ENCODE measurements at regions not wholly inside any gene's neighbourhood (a gene's known extent, or its start where the extent isn't known, plus 50 kb on each side); places are given as distances from the start of the nearest gene placed in this dataset.

DNA sequence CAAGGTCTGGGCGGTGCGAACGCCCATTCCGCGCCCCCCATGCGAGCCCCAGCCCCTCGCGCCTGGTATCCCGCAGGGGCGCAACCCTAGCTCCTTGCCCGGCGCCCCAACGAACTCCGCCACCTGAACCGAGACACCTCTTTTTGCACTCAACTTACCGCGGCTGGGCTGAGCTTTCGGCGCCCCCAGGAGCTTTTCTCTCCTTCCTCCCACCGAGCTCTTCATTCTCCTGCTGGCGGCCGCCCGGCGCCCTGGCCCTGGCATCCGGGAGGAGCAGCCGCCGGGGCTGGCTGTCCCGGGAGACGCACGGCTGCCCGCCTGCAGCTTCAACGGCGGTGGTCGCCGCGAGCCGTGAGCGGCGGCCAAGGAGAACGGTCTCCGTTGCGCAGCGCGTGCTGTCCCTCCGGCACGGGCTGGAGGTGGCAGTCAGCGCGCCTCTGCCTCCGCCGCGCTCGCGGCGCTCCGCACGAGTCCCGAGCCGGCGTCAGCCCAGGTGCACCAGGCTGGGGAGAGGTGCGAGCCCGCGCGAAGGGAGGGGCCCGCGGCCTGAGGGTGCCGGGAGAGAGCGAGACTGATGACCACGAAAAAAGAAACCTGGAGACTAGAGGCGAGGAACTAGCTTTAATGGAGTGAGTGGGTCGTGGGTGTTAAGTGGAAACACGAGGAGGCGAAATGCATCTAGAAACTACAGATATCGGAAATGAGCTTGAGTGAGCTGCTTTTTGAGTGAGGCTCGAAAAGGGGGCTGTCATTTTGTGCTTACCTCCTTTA, 621.5 kb upstream of the ZNF385D start:
- TF ChIP-seq, protein P1, sequence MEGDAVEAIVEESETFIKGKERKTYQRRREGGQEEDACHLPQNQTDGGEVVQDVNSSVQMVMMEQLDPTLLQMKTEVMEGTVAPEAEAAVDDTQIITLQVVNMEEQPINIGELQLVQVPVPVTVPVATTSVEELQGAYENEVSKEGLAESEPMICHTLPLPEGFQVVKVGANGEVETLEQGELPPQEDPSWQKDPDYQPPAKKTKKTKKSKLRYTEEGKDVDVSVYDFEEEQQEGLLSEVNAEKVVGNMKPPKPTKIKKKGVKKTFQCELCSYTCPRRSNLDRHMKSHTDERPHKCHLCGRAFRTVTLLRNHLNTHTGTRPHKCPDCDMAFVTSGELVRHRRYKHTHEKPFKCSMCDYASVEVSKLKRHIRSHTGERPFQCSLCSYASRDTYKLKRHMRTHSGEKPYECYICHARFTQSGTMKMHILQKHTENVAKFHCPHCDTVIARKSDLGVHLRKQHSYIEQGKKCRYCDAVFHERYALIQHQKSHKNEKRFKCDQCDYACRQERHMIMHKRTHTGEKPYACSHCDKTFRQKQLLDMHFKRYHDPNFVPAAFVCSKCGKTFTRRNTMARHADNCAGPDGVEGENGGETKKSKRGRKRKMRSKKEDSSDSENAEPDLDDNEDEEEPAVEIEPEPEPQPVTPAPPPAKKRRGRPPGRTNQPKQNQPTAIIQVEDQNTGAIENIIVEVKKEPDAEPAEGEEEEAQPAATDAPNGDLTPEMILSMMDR (IDR thresholded peaks at IDR 0.05): no peak
- TF ChIP-seq RAD21 (IDR thresholded peaks at IDR 0.05; ENCODE audit: low read length): no peak
- TF ChIP-seq POLR2AphosphoS5 (IDR thresholded peaks at IDR 0.05; ENCODE audit: low read depth, low read length): no peak
- TF ChIP-seq EZH2phosphoT487 (IDR thresholded peaks at IDR 0.05; ENCODE audit: borderline replicate concordance, low read depth): no peak
- no peak for TF ChIP-seq MEF2A (IDR thresholded peaks at IDR 0.05; ENCODE audit: borderline replicate concordance, low read depth)
- TF ChIP-seq FOXM1 (IDR thresholded peaks at IDR 0.05; ENCODE audit: low read depth): no peak
- TF ChIP-seq, protein P2, sequence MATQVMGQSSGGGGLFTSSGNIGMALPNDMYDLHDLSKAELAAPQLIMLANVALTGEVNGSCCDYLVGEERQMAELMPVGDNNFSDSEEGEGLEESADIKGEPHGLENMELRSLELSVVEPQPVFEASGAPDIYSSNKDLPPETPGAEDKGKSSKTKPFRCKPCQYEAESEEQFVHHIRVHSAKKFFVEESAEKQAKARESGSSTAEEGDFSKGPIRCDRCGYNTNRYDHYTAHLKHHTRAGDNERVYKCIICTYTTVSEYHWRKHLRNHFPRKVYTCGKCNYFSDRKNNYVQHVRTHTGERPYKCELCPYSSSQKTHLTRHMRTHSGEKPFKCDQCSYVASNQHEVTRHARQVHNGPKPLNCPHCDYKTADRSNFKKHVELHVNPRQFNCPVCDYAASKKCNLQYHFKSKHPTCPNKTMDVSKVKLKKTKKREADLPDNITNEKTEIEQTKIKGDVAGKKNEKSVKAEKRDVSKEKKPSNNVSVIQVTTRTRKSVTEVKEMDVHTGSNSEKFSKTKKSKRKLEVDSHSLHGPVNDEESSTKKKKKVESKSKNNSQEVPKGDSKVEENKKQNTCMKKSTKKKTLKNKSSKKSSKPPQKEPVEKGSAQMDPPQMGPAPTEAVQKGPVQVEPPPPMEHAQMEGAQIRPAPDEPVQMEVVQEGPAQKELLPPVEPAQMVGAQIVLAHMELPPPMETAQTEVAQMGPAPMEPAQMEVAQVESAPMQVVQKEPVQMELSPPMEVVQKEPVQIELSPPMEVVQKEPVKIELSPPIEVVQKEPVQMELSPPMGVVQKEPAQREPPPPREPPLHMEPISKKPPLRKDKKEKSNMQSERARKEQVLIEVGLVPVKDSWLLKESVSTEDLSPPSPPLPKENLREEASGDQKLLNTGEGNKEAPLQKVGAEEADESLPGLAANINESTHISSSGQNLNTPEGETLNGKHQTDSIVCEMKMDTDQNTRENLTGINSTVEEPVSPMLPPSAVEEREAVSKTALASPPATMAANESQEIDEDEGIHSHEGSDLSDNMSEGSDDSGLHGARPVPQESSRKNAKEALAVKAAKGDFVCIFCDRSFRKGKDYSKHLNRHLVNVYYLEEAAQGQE (IDR thresholded peaks at IDR 0.05; ENCODE audit: low read depth, low read length): no peak

Measured in SK-N-SH (cell line).